GM21447 (cell line): ENCODE measurements at regions not wholly inside any gene's neighbourhood (a gene's known extent, or its start where the extent isn't known, plus 50 kb on each side); places are given as distances from the start of the nearest gene placed in this dataset.

ENCODE experiments used
- ATAC-seq: cut with Tn5 transposase; IDR thresholded peaks from one replicate; pipeline ENCODE4 v1.9.1; 2021; ENCODE audit not compliant: unreplicated experiment

DNA sequence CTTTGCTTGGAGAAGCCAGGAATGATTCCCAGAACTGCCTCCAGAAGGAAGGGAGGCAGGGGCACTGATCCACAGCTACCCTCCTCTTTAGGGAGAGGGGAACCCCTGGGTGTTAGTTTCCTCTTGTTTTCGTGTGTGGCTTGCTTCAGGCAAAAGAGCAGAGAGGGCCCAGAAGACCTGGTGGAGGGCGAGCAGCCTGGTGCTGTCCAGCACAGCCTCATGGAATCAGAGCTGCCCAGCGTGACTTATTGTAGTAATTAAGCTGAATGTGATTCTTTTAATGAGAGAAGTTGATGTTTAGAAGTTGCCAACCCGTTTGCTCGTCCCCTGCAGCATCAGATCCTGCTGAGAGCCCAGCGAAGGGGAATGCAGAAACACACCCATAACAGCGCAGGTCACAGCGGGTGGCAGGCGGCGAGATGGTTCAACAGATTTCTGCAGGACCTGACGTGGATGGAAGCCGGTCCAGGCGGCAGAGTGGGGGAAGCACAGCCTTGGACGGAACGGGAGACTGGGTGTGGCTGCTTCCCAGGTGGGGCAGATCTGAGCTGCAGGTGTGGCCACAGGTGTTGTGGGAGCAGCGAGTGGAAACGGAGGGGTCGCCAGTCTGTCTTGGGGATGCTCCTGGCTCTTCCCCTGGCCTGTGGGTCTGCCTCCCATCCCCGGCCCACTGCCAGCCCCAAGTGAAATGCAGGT lies 53.7 kb upstream of the SHH start:
- ATAC-seq = no peak

- ATAC-seq = no peak
Observed at GRCh38 chr7:155864991-155865690, 52.9 kb upstream of the SHH start.

DNA sequence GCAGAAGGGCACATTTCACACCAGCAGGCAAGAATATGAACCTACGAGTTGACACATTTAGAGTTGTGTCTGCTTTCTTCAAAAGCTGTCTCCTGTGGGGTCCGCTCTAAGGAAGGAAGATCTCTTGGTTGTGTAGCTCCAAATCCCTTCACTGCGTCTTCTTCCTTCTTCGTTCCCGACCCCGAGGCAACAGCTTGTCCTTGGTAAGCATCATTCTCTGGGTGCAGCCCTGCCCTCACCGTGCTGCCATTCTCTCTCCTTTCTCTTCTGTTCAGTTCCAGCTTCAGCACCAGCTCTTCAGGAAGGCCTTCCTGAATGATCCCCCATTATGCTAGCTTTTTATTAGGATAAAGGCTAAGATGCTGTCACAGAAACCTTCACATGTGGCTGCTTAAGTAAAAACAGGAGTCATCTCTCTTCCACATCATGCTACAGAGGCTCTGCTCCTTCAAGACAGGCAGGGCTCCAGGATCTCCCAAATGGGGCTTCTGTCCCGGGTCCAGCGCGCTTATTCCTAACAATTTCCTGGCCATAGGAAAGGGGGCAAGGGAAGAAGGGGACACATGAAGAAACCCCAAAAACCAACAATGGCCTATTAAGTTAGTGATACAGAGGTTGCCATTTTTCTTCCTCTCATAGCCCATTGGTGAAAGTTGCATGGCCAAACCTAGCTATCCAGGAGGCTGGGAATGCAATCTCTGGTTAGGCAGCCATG lies 52.2 kb upstream of the SHH start:
- ATAC-seq = no peak

DNA sequence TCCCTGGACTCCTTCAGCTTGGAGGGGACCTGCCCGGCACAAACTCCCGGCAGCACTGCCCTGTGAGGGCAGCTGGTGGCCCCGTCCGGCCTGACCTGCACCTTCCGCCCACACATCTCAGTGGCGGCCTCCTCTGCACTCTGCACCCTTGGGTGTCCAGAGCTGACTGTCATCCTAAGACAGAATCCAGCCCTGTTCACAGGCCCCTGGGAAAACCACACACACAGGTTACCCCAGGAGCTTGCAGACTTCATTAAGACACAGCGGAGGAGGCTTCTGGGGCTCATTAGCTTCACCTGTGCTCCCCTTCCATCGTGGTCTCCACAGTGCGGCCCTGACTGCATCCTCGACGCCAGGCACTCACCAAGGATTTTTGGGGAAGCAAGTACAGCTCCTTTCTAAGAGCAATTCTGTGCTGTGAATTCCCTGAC lies 51.5 kb upstream of the SHH start:
- no peak for ATAC-seq

DNA sequence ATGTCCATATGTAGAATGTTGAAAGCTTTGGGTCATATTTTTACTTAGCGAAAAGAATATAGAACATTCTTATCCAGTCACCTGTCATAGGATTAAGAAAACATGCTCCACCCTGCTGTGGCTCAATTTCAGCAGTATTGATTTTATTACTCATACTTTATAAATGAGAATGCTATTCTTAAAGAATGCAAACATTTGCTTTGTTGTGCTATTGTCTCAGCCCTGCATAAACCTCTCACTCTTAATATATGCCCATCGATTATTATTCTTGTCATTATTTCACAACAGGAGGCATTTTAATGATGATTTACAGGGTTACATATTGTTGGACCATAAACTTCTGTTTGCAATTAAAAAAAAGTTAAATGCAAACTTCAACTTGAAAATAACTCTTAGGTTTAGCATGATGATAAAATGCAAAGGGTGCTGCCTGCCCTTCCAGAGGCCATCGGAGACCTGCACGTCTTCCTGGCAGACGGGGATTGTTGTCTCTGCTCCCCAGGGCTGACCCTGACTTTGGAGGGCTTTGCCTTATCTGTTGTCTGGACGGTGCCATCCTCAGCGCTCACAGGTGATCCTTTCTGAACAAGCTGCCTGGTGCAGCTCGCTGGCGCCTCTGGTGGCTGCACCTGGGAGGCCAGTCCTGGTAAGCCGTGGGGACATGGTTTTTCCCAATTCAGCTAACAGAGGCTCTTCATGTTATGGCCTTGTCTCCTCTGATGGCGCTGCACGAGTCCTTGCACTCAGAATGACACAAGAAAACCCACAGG lies 50.0 kb upstream of the SHH start:
- no peak for ATAC-seq
